MM.1S (cell line): ENCODE measurements at regions not wholly inside any gene's neighbourhood (a gene's known extent, or its start where the extent isn't known, plus 50 kb on each side); places are given as distances from the start of the nearest gene placed in this dataset.

ENCODE experiments used
- EZH2 ChIP-seq: fragments of 300-600 bp; sonication (generic); optimal IDR thresholded peaks from 2 replicates; pipeline ENCODE3; 2017; ENCODE audit warnings: low read depth, mild to moderate bottlenecking, antibody characterized with exemption, low read length, mixed read lengths
- EZH2phosphoT487 ChIP-seq: fragments of 300-600 bp; sonication (generic); IDR thresholded peaks from 2 replicates; pipeline ENCODE4 v1.6.1; 2018; ENCODE audit warnings: antibody characterized with exemption, low read length
- TF ChIP-seq, protein P1 (sequence below): fragments of 300-600 bp; sonication (generic); IDR thresholded peaks from 2 replicates; pipeline ENCODE4 v1.5.1; 2016; ENCODE audit warnings: antibody characterized with exemption, low read length, mixed read lengths

DNA sequence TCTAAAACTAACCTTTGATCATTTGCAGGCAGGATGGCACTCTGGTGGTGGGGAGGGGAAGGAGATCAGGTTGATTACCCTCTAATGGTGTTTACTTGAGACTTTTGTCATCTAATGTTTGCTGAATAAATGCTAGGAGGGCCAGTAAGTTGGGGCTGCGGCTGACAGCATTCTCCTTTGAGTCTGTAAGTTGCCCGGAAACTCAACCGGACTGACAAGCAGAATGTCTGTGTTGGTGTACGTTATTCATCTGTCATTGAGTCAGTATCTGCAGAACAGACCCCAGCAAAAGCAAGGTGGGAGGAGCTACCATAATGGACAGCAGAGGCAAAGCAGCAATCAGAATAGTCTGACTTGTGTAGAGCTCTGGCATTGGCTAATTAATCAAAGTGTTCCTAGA lies 1210.6 kb upstream of the PABPC4L start:
- TF ChIP-seq, protein P1, sequence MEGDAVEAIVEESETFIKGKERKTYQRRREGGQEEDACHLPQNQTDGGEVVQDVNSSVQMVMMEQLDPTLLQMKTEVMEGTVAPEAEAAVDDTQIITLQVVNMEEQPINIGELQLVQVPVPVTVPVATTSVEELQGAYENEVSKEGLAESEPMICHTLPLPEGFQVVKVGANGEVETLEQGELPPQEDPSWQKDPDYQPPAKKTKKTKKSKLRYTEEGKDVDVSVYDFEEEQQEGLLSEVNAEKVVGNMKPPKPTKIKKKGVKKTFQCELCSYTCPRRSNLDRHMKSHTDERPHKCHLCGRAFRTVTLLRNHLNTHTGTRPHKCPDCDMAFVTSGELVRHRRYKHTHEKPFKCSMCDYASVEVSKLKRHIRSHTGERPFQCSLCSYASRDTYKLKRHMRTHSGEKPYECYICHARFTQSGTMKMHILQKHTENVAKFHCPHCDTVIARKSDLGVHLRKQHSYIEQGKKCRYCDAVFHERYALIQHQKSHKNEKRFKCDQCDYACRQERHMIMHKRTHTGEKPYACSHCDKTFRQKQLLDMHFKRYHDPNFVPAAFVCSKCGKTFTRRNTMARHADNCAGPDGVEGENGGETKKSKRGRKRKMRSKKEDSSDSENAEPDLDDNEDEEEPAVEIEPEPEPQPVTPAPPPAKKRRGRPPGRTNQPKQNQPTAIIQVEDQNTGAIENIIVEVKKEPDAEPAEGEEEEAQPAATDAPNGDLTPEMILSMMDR: no peak
- TF ChIP-seq EZH2 (no peak), EZH2phosphoT487 (no peak)
